GM23338 (cell line): ENCODE measurements at regions not wholly inside any gene's neighbourhood (a gene's known extent, or its start where the extent isn't known, plus 50 kb on each side); places are given as distances from the start of the nearest gene placed in this dataset.

Experiments used
- ATAC-seq: fragments of 200-7000 bp; cut with Tn5 transposase; 3 replicates; pipeline ENCODE4 v1.9.1; 2020
- DNase-seq: peaks from one replicate; pipeline ENCODE4 v3.0.0-alpha.2; 2015; ENCODE audit warnings: low spot score
- H2AFZ ChIP-seq: fragments of 200-600 bp; sonication (generic); 2 replicates; pipeline ENCODE4 v1.8.0; 2016; ENCODE audit warnings: antibody characterized with exemption, mild to moderate bottlenecking, moderate library complexity
- H3F3A ChIP-seq: fragments of 200-600 bp; sonication (generic); replicated peaks from 2 replicates; pipeline ENCODE4 v1.8.0; 2017; ENCODE audit warnings: antibody characterized with exemption, mixed run types, low read depth
- H3K27ac ChIP-seq: fragments of 200-600 bp; sonication (generic); 2 replicates; pipeline ENCODE4 v1.6.1; 2016; ENCODE audit warnings: low read depth
- H3K27me3 ChIP-seq: fragments of 200-600 bp; sonication (generic); 2 replicates; pipeline ENCODE4 v1.8.0; 2016; ENCODE audit warnings: mild to moderate bottlenecking, mixed run types, moderate library complexity; ENCODE audit not compliant: insufficient read depth
- H3K36me3 ChIP-seq: fragments of 200-600 bp; sonication (generic); 2 replicates; pipeline ENCODE4 v1.8.0; 2016; ENCODE audit warnings: mild to moderate bottlenecking; ENCODE audit not compliant: insufficient read depth
- H3K4me1 ChIP-seq: fragments of 200-600 bp; sonication (generic); 2 replicates; pipeline ENCODE4 v1.8.0; 2016; ENCODE audit warnings: mild to moderate bottlenecking, moderate library complexity; ENCODE audit not compliant: insufficient read depth
- H3K4me2 ChIP-seq: fragments of 200-600 bp; sonication (generic); 2 replicates; pipeline ENCODE4 v1.7.1; 2017; ENCODE audit warnings: mixed run types
- H3K4me3 ChIP-seq: fragments of 200-600 bp; sonication (generic); 2 replicates; pipeline ENCODE4 v1.6.1; 2016; ENCODE audit warnings: mixed run types
- H3K79me2 ChIP-seq: fragments of 200-600 bp; sonication (generic); replicated peaks from 2 replicates; pipeline ENCODE4 v1.8.0; 2017; ENCODE audit warnings: mild to moderate bottlenecking; ENCODE audit not compliant: insufficient read depth
- H3K9me2 ChIP-seq: fragments of 200-600 bp; sonication (generic); 2 replicates; pipeline ENCODE4 v1.8.0; 2017; ENCODE audit not compliant: insufficient read depth
- H4K20me1 ChIP-seq: fragments of 200-600 bp; sonication (generic); replicated peaks from 2 replicates; pipeline ENCODE4 v1.8.0; 2017; ENCODE audit warnings: mild to moderate bottlenecking; ENCODE audit not compliant: insufficient read depth
- H3K27ac Mint-ChIP-seq: 2 replicates; pipeline ENCODE4 v1.8.0; 2020; ENCODE audit warnings: inconsistent platforms, mild to moderate bottlenecking, moderate library complexity, mixed read lengths
- H3K27me3 Mint-ChIP-seq: 3 replicates; pipeline ENCODE4 v1.8.0; 2022; ENCODE audit warnings: low read depth, mild to moderate bottlenecking, moderate library complexity, mixed read lengths, inconsistent platforms; ENCODE audit not compliant: insufficient read depth, poor library complexity
- H3K36me3 Mint-ChIP-seq: 3 replicates; pipeline ENCODE4 v1.8.0; 2021; ENCODE audit warnings: low read depth, mild to moderate bottlenecking, inconsistent platforms, moderate library complexity, mixed read lengths
- H3K4me1 Mint-ChIP-seq: 3 replicates; pipeline ENCODE4 v1.8.0; 2020; ENCODE audit warnings: mild to moderate bottlenecking, inconsistent platforms, mixed read lengths
- H3K4me3 Mint-ChIP-seq: 3 replicates; pipeline ENCODE4 v1.8.0; 2021; ENCODE audit warnings: moderate library complexity, mild to moderate bottlenecking, inconsistent platforms, mixed read lengths
- H3K9me3 Mint-ChIP-seq: 3 replicates; pipeline ENCODE4 v1.8.0; 2020; ENCODE audit warnings: moderate library complexity, mild to moderate bottlenecking, inconsistent platforms, mixed read lengths
- CREB1 ChIP-seq: fragments of 250-450 bp; sonication (Bioruptor Pico); IDR thresholded peaks from 2 replicates; pipeline ENCODE4 v1.5.0; 2020; ENCODE audit warnings: low read depth, mild to moderate bottlenecking, moderate library complexity
- EZH2 ChIP-seq: fragments of 200-600 bp; sonication (generic); IDR thresholded peaks from one replicate; pipeline ENCODE4 v1.8.0; 2017; ENCODE audit warnings: antibody characterized with exemption, mild to moderate bottlenecking, low read depth; ENCODE audit not compliant: unreplicated experiment
- EZH2phosphoT487 ChIP-seq: fragments of 200-600 bp; sonication (generic); IDR thresholded peaks from one replicate; pipeline ENCODE4 v1.8.1; 2018; ENCODE audit warnings: antibody characterized with exemption; ENCODE audit not compliant: unreplicated experiment
- JUNB ChIP-seq: IDR thresholded peaks from one replicate; pipeline ENCODE4 v1.6.1; 2016; ENCODE audit warnings: antibody characterized with exemption; ENCODE audit not compliant: unreplicated experiment
- NANOG ChIP-seq: IDR thresholded peaks from 2 replicates; pipeline ENCODE4 v1.6.1; 2016; ENCODE audit warnings: antibody characterized with exemption, borderline replicate concordance
- POLR2AphosphoS5 ChIP-seq: IDR thresholded peaks from 2 replicates; pipeline ENCODE4 v1.6.1; 2016; ENCODE audit warnings: antibody characterized with exemption, low read depth
- STAT1 ChIP-seq: IDR thresholded peaks from one replicate; pipeline ENCODE4 v1.6.1; 2016; ENCODE audit warnings: antibody characterized with exemption; ENCODE audit not compliant: unreplicated experiment
- ZNF114 ChIP-seq: fragments of 250-450 bp; sonication (Bioruptor Pico); IDR thresholded peaks from 2 replicates; pipeline ENCODE4 v1.5.0; 2020; ENCODE audit warnings: mild to moderate bottlenecking, moderate library complexity
- ZNF331 ChIP-seq: fragments of 250-450 bp; sonication (Bioruptor Pico); IDR thresholded peaks from 2 replicates; pipeline ENCODE4 v1.5.0; 2020; ENCODE audit warnings: low read depth, mild to moderate bottlenecking, moderate library complexity
- TF ChIP-seq, protein P1 (sequence below): fragments of 250-450 bp; sonication (Bioruptor Pico); IDR thresholded peaks from 2 replicates; pipeline ENCODE4 v1.5.0; 2020; ENCODE audit warnings: mild to moderate bottlenecking, moderate library complexity
- TF ChIP-seq, protein P2 (sequence below): IDR thresholded peaks from one replicate; pipeline ENCODE4 v1.6.1; 2018; ENCODE audit warnings: antibody characterized with exemption; ENCODE audit not compliant: unreplicated experiment
- TF ChIP-seq, protein P3 (sequence below), 2 experiments: fragments of 200-600 bp in 1 of 2; sonication (generic) in 1 of 2; conservative IDR thresholded peaks; 2 replicates each; pipeline versions ENCODE4 v1.5.1 to v1.6.1; 2016 to 2017; ENCODE audit warnings: antibody characterized with exemption in 2 of 2, low read depth in 2 of 2, mild to moderate bottlenecking in 2 of 2, moderate library complexity in 1 of 2
- TF ChIP-seq, protein P4 (sequence below): IDR thresholded peaks from 2 replicates; pipeline ENCODE4 v1.6.1; 2016; ENCODE audit warnings: antibody characterized with exemption

DNA sequence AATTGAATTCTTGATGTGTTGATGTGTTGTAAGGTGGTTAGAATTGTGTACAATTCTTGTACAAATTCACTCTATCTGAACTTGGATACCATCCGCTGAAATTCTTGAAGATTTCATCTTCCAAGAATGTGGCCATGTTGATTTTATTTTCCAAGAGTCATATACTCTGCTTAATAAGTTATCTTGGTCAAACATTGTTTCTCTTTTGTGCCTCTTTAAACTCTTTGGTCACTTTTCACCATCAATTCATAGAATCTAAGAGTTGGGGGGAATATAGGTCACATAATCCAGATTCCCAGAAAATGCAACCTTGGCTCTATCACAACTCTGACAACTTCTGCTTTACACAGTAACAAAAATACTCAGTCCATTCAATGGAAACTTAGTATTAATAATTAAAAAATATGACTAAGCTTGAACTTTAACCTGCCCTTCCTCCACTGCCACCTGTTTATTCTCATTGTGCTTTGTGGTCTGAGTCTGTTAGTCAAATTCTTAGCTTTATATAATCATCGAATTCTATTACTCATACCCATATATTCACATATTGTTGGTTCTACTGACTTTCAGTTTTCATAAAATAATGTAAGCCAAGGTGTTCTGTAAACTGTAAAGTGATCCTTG is 373.2 kb downstream of the LMO7 start:
- H3F3A ChIP-seq: no peaks in the 10 kb centered on the region
- no peaks in the 10 kb centered on the region for H3K9me3 Mint-ChIP-seq
- no peaks in the 10 kb centered on the region for H3K9me2 ChIP-seq
- no peak overlapping the region for H3K4me3 ChIP-seq
- H3K27ac Mint-ChIP-seq: no peak overlapping the region
- no peaks in the 10 kb centered on the region for H3K36me3 Mint-ChIP-seq
- TF ChIP-seq EZH2: no peak
- no peak for TF ChIP-seq STAT1
- TF ChIP-seq, protein P1, sequence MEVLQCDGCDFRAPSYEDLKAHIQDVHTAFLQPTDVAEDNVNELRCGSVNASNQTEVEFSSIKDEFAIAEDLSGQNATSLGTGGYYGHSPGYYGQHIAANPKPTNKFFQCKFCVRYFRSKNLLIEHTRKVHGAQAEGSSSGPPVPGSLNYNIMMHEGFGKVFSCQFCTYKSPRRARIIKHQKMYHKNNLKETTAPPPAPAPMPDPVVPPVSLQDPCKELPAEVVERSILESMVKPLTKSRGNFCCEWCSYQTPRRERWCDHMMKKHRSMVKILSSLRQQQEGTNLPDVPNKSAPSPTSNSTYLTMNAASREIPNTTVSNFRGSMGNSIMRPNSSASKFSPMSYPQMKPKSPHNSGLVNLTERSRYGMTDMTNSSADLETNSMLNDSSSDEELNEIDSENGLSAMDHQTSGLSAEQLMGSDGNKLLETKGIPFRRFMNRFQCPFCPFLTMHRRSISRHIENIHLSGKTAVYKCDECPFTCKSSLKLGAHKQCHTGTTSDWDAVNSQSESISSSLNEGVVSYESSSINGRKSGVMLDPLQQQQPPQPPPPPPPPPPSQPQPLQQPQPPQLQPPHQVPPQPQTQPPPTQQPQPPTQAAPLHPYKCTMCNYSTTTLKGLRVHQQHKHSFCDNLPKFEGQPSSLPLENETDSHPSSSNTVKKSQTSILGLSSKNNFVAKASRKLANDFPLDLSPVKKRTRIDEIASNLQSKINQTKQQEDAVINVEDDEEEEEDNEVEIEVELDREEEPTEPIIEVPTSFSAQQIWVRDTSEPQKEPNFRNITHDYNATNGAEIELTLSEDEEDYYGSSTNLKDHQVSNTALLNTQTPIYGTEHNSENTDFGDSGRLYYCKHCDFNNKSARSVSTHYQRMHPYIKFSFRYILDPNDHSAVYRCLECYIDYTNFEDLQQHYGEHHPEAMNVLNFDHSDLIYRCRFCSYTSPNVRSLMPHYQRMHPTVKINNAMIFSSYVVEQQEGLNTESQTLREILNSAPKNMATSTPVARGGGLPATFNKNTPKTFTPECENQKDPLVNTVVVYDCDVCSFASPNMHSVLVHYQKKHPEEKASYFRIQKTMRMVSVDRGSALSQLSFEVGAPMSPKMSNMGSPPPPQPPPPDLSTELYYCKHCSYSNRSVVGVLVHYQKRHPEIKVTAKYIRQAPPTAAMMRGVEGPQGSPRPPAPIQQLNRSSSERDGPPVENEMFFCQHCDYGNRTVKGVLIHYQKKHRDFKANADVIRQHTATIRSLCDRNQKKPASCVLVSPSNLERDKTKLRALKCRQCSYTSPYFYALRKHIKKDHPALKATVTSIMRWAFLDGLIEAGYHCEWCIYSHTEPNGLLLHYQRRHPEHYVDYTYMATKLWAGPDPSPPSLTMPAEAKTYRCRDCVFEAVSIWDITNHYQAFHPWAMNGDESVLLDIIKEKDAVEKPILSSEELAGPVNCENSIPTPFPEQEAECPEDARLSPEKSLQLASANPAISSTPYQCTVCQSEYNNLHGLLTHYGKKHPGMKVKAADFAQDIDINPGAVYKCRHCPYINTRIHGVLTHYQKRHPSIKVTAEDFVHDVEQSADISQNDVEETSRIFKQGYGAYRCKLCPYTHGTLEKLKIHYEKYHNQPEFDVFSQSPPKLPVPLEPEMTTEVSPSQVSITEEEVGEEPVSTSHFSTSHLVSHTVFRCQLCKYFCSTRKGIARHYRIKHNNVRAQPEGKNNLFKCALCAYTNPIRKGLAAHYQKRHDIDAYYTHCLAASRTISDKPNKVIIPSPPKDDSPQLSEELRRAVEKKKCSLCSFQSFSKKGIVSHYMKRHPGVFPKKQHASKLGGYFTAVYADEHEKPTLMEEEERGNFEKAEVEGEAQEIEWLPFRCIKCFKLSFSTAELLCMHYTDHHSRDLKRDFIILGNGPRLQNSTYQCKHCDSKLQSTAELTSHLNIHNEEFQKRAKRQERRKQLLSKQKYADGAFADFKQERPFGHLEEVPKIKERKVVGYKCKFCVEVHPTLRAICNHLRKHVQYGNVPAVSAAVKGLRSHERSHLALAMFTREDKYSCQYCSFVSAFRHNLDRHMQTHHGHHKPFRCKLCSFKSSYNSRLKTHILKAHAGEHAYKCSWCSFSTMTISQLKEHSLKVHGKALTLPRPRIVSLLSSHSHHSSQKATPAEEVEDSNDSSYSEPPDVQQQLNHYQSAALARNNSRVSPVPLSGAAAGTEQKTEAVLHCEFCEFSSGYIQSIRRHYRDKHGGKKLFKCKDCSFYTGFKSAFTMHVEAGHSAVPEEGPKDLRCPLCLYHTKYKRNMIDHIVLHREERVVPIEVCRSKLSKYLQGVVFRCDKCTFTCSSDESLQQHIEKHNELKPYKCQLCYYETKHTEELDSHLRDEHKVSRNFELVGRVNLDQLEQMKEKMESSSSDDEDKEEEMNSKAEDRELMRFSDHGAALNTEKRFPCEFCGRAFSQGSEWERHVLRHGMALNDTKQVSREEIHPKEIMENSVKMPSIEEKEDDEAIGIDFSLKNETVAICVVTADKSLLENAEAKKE (CRISPR knock-in tag): no peak
- TF ChIP-seq, protein P2, sequence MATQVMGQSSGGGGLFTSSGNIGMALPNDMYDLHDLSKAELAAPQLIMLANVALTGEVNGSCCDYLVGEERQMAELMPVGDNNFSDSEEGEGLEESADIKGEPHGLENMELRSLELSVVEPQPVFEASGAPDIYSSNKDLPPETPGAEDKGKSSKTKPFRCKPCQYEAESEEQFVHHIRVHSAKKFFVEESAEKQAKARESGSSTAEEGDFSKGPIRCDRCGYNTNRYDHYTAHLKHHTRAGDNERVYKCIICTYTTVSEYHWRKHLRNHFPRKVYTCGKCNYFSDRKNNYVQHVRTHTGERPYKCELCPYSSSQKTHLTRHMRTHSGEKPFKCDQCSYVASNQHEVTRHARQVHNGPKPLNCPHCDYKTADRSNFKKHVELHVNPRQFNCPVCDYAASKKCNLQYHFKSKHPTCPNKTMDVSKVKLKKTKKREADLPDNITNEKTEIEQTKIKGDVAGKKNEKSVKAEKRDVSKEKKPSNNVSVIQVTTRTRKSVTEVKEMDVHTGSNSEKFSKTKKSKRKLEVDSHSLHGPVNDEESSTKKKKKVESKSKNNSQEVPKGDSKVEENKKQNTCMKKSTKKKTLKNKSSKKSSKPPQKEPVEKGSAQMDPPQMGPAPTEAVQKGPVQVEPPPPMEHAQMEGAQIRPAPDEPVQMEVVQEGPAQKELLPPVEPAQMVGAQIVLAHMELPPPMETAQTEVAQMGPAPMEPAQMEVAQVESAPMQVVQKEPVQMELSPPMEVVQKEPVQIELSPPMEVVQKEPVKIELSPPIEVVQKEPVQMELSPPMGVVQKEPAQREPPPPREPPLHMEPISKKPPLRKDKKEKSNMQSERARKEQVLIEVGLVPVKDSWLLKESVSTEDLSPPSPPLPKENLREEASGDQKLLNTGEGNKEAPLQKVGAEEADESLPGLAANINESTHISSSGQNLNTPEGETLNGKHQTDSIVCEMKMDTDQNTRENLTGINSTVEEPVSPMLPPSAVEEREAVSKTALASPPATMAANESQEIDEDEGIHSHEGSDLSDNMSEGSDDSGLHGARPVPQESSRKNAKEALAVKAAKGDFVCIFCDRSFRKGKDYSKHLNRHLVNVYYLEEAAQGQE: no peak
- no peak for TF ChIP-seq JUNB
- TF ChIP-seq EZH2phosphoT487: no peak
- TF ChIP-seq, protein P3, sequence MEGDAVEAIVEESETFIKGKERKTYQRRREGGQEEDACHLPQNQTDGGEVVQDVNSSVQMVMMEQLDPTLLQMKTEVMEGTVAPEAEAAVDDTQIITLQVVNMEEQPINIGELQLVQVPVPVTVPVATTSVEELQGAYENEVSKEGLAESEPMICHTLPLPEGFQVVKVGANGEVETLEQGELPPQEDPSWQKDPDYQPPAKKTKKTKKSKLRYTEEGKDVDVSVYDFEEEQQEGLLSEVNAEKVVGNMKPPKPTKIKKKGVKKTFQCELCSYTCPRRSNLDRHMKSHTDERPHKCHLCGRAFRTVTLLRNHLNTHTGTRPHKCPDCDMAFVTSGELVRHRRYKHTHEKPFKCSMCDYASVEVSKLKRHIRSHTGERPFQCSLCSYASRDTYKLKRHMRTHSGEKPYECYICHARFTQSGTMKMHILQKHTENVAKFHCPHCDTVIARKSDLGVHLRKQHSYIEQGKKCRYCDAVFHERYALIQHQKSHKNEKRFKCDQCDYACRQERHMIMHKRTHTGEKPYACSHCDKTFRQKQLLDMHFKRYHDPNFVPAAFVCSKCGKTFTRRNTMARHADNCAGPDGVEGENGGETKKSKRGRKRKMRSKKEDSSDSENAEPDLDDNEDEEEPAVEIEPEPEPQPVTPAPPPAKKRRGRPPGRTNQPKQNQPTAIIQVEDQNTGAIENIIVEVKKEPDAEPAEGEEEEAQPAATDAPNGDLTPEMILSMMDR (conservative IDR thresholded peaks at IDR 0.05; ENCODE audit: low read depth in 2 of 2): no peak
- TF ChIP-seq NANOG: no peak
- no peak for TF ChIP-seq ZNF331 (CRISPR knock-in tag)
- TF ChIP-seq, protein P4, sequence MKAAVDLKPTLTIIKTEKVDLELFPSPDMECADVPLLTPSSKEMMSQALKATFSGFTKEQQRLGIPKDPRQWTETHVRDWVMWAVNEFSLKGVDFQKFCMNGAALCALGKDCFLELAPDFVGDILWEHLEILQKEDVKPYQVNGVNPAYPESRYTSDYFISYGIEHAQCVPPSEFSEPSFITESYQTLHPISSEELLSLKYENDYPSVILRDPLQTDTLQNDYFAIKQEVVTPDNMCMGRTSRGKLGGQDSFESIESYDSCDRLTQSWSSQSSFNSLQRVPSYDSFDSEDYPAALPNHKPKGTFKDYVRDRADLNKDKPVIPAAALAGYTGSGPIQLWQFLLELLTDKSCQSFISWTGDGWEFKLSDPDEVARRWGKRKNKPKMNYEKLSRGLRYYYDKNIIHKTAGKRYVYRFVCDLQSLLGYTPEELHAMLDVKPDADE: no peak
- TF ChIP-seq ZNF114 (CRISPR knock-in tag): no peak
- no peak for TF ChIP-seq CREB1 (CRISPR knock-in tag)
- TF ChIP-seq POLR2AphosphoS5: no peak
- no peak overlapping the region for H3K27ac ChIP-seq
- ATAC-seq (no peak), DNase-seq (no peak)
- no peaks in the 10 kb centered on the region for H3K27me3 ChIP-seq
- no peak overlapping the region for H3K4me3 Mint-ChIP-seq
- no peak overlapping the region for H3K4me2 ChIP-seq
- H3K36me3 ChIP-seq: no peaks in the 10 kb centered on the region
- no peaks in the 10 kb centered on the region for H4K20me1 ChIP-seq
- H3K79me2 ChIP-seq: no peaks in the 10 kb centered on the region
- H2AFZ ChIP-seq: no peak overlapping the region
- no peaks in the 10 kb centered on the region for H3K4me1 ChIP-seq
- H3K27me3 Mint-ChIP-seq: no peaks in the 10 kb centered on the region
- no peaks in the 10 kb centered on the region for H3K4me1 Mint-ChIP-seq
